Peyer's patch (tissue), 4 donors: ENCODE measurements at regions not wholly inside any gene's neighbourhood (a gene's known extent, or its start where the extent isn't known, plus 50 kb on each side); places are given as distances from the start of the nearest gene placed in this dataset.

Experiments
- DNase-seq, 3 donors: peaks; one replicate each; pipeline ENCODE4 v3.0.0-alpha.2; 2017 to 2019
- H3K27ac ChIP-seq, 4 donors: fragments of 200-600 bp; sonication (generic); one replicate each; pipeline ENCODE4 v1.5.1; 2016 to 2019
- H3K27me3 ChIP-seq, 2 donors: fragments of 200-600 bp; sonication (generic); one replicate each; pipeline ENCODE4 v1.5.1; 2019
- H3K36me3 ChIP-seq, 3 donors: fragments of 200-600 bp; sonication (generic); one replicate each; pipeline ENCODE4 v1.5.1; 2016 to 2019
- H3K4me1 ChIP-seq, 4 donors: fragments of 200-600 bp; sonication (generic); one replicate each; pipeline ENCODE4 v1.5.1; 2016 to 2019
- H3K4me3 ChIP-seq, 4 donors: fragments of 200-600 bp; sonication (generic); 1 replicate in 3 of 4; 2 replicates in 1 of 4; pipeline ENCODE4 v1.5.1; 2016 to 2019; ENCODE audit warnings: mild to moderate bottlenecking in 1 of 4
- H3K9me3 ChIP-seq, 4 donors: fragments of 200-600 bp; sonication (generic); one replicate each; pipeline ENCODE4 v1.5.1; 2016 to 2019; ENCODE audit warnings: mild to moderate bottlenecking in 1 of 4
- POLR2A ChIP-seq, 2 donors: fragments of 450-650 bp; IDR thresholded peaks; one replicate each; pipeline ENCODE4 v1.5.1; 2017; ENCODE audit warnings: antibody characterized with exemption in 2 of 2, mild to moderate bottlenecking in 2 of 2, moderate library complexity in 2 of 2
- small RNA-seq, 2 donors: library from RNA; depleted of rRNA; stranded (forward); fragments of <200 nt; gene quantifications; one replicate each; pipeline ENCODE3, GENCODE V24; 2016
- TF ChIP-seq, protein P1 (sequence below), 6 experiments: fragments of 450-650 bp in 4 of 6; fragments of 200-600 bp in 2 of 6; sonication (generic) in 1 of 6; IDR thresholded peaks; one replicate each; pipeline ENCODE4 v1.5.1; 2017 to 2019; ENCODE audit warnings: antibody characterized with exemption in 6 of 6, mild to moderate bottlenecking in 3 of 6, moderate library complexity in 1 of 6

DNA sequence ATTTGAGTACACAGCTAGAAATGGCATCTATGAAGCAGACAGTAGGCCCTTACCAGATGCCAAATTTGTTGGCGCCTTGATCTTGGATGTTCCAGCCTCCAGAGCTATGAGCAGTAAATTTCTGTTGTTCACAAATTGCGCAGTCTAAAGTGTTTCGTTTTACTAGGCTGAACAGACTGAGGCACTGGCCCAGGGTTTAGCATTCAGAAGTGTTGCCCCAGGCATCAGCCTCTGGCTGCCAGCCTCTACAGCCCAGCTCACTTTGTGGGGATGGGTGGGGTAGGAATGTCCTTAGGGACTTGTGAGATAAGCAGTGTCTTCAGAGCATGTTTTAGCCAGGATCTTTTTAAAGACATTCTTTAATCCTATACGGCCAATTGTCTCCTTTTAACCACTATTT lies 51.5 kb upstream of the MGAT5 start:
- Histone ChIP-seq H3K4me1 (peaks cover 0 to 34% (median 15%) of the 10 kb centered on the region in 4 donors), H3K9me3 (no peaks in the 10 kb centered on the region), H3K27me3 (no peaks in the 10 kb centered on the region), H3K36me3 (no peaks in the 10 kb centered on the region), H3K27ac (no peak overlapping the region), H3K4me3 (no peak overlapping the region)
- DNase-seq: no peak
- no peak for TF ChIP-seq POLR2A (IDR thresholded peaks at IDR 0.05)
- TF ChIP-seq, protein P1, sequence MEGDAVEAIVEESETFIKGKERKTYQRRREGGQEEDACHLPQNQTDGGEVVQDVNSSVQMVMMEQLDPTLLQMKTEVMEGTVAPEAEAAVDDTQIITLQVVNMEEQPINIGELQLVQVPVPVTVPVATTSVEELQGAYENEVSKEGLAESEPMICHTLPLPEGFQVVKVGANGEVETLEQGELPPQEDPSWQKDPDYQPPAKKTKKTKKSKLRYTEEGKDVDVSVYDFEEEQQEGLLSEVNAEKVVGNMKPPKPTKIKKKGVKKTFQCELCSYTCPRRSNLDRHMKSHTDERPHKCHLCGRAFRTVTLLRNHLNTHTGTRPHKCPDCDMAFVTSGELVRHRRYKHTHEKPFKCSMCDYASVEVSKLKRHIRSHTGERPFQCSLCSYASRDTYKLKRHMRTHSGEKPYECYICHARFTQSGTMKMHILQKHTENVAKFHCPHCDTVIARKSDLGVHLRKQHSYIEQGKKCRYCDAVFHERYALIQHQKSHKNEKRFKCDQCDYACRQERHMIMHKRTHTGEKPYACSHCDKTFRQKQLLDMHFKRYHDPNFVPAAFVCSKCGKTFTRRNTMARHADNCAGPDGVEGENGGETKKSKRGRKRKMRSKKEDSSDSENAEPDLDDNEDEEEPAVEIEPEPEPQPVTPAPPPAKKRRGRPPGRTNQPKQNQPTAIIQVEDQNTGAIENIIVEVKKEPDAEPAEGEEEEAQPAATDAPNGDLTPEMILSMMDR (IDR thresholded peaks at IDR 0.05): no peak

DNA sequence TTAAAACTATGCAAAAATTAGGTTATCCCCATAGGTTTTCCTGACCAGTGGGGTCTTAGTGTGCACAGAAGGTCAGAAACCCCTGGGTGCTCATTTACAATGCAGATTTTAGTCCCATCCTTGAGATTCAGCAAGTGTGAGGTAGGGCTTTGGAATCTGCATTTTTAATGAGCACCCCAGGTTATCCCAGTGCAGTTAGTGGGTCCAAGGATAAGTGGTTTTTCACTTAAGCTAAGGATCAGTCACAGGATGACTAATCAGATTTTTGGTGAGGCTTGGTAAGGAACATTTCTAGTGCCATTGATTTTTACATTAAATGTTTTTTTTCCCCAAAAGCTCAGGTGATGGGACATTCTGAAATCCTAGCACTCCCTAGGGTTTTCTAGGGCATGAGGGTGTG lies 50.7 kb upstream of the MGAT5 start:
- Histone ChIP-seq H3K36me3 (no peaks in the 10 kb centered on the region), H3K4me3 (no peak overlapping the region), H3K27ac (no peak overlapping the region), H3K4me1 (peaks cover 0 to 27% (median 14%) of the 10 kb centered on the region in 4 donors), H3K9me3 (no peaks in the 10 kb centered on the region), H3K27me3 (no peaks in the 10 kb centered on the region)
- TF ChIP-seq, protein P1 (IDR thresholded peaks at IDR 0.05): no peak
- no peak for TF ChIP-seq POLR2A (IDR thresholded peaks at IDR 0.05)
- DNase-seq: no peak

Small RNAs in the stretch of these regions (small RNA-seq; reads per million reads assigned to genes)
- gene MIR3679: 0.06 to 0.82 reads per million in 2 donors
